ENCODE measurements at regions not wholly inside any gene's neighbourhood (a gene's known extent, or its start where the extent isn't known, plus 50 kb on each side); places are given as distances from the start of the nearest gene placed in this dataset.

GRCh38 chr15:70261083-70261482, 163.4 kb upstream of the TLE3 start:
- Mint-ChIP-seq H3K27ac (no peak overlapping the region), H3K27me3 (peaks cover 49% of the 10 kb centered on the region), H3K4me1 (ENCODE audit: low read depth) (peaks cover 3% of the 10 kb centered on the region), H3K36me3 (ENCODE audit: insufficient read depth) (no peaks in the 10 kb centered on the region), H3K9me3 (ENCODE audit: low read depth) (no peaks in the 10 kb centered on the region), H3K4me3 (ENCODE audit: low read depth) (no peak overlapping the region)
- TF ChIP-seq, protein P1, sequence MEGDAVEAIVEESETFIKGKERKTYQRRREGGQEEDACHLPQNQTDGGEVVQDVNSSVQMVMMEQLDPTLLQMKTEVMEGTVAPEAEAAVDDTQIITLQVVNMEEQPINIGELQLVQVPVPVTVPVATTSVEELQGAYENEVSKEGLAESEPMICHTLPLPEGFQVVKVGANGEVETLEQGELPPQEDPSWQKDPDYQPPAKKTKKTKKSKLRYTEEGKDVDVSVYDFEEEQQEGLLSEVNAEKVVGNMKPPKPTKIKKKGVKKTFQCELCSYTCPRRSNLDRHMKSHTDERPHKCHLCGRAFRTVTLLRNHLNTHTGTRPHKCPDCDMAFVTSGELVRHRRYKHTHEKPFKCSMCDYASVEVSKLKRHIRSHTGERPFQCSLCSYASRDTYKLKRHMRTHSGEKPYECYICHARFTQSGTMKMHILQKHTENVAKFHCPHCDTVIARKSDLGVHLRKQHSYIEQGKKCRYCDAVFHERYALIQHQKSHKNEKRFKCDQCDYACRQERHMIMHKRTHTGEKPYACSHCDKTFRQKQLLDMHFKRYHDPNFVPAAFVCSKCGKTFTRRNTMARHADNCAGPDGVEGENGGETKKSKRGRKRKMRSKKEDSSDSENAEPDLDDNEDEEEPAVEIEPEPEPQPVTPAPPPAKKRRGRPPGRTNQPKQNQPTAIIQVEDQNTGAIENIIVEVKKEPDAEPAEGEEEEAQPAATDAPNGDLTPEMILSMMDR (IDR thresholded peaks at IDR 0.05; ENCODE audit: unreplicated experiment) = no peak
- DNase-seq (ENCODE audit: low spot score, unreplicated experiment) = no peak

GRCh38 chr15:70260580-70260979, 162.9 kb upstream of the TLE3 start:
- H3K4me3 Mint-ChIP-seq (ENCODE audit: low read depth) = no peak overlapping the region
- no peaks in the 10 kb centered on the region for H3K36me3 Mint-ChIP-seq (ENCODE audit: insufficient read depth)
- no peak overlapping the region for H3K27ac Mint-ChIP-seq
- no peaks in the 10 kb centered on the region for H3K9me3 Mint-ChIP-seq (ENCODE audit: low read depth)
- peaks cover 51% of the 10 kb centered on the region for H3K27me3 Mint-ChIP-seq
- TF ChIP-seq, protein P1 (IDR thresholded peaks at IDR 0.05; ENCODE audit: unreplicated experiment) = no peak
- peaks cover 3% of the 10 kb centered on the region for H3K4me1 Mint-ChIP-seq (ENCODE audit: low read depth)
- no peak for DNase-seq (ENCODE audit: low spot score, unreplicated experiment)

GRCh38 chr15:70259640-70260508, 162.2 kb upstream of the TLE3 start:
- Mint-ChIP-seq H3K4me3 (ENCODE audit: low read depth) (no peak overlapping the region), H3K27me3 (peaks cover 50% of the 10 kb centered on the region), H3K27ac (no peak overlapping the region), H3K9me3 (ENCODE audit: low read depth) (no peaks in the 10 kb centered on the region), H3K4me1 (ENCODE audit: low read depth) (peaks cover 3% of the 10 kb centered on the region), H3K36me3 (ENCODE audit: insufficient read depth) (no peaks in the 10 kb centered on the region)
- no peak for DNase-seq (ENCODE audit: low spot score, unreplicated experiment)
- TF ChIP-seq, protein P1 (IDR thresholded peaks at IDR 0.05; ENCODE audit: unreplicated experiment) = peak; percentile 33

GRCh38 chr15:70259028-70259424, 161.3 kb upstream of the TLE3 start:
- TF ChIP-seq, protein P1 (IDR thresholded peaks at IDR 0.05; ENCODE audit: unreplicated experiment) = no peak
- Mint-ChIP-seq H3K27me3 (peaks cover 55% of the 10 kb centered on the region), H3K36me3 (ENCODE audit: insufficient read depth) (no peaks in the 10 kb centered on the region)

GRCh38 chr15:70258369-70259027, 160.8 kb upstream of the TLE3 start:
- Mint-ChIP-seq H3K9me3 (ENCODE audit: low read depth) (no peaks in the 10 kb centered on the region), H3K36me3 (ENCODE audit: insufficient read depth) (no peaks in the 10 kb centered on the region), H3K27me3 (peaks cover 57% of the 10 kb centered on the region), H3K27ac (no peak overlapping the region), H3K4me1 (ENCODE audit: low read depth) (peaks cover 1% of the 10 kb centered on the region), H3K4me3 (ENCODE audit: low read depth) (no peak overlapping the region)
- DNase-seq (ENCODE audit: low spot score, unreplicated experiment) = no peak
- TF ChIP-seq, protein P1 (IDR thresholded peaks at IDR 0.05; ENCODE audit: unreplicated experiment) = no peak

More at GRCh38 chr15:70259028-70259424, 161.3 kb upstream of the TLE3 start:
- Mint-ChIP-seq H3K27ac (no peak overlapping the region), H3K9me3 (ENCODE audit: low read depth) (no peaks in the 10 kb centered on the region), H3K4me1 (ENCODE audit: low read depth) (peaks cover 3% of the 10 kb centered on the region), H3K4me3 (ENCODE audit: low read depth) (no peak overlapping the region)
- DNase-seq (ENCODE audit: low spot score, unreplicated experiment) = no peak

All from progenitor cell of endocrine pancreas (in vitro differentiated cells).